IPS-NIHi11 (cell line): ENCODE measurements at regions not wholly inside any gene's neighbourhood (a gene's known extent, or its start where the extent isn't known, plus 50 kb on each side); places are given as distances from the start of the nearest gene placed in this dataset.
"Not testable (repeated sequence)": the region's sequence is repeated elsewhere in the genome, so short reads cannot be mapped to it uniquely, and the experiment has no call there.

Experiments
- DNase-seq: peaks from one replicate; pipeline ENCODE4 v3.0.0; 2012; ENCODE audit warnings: mixed read lengths, low spot score

DNA sequence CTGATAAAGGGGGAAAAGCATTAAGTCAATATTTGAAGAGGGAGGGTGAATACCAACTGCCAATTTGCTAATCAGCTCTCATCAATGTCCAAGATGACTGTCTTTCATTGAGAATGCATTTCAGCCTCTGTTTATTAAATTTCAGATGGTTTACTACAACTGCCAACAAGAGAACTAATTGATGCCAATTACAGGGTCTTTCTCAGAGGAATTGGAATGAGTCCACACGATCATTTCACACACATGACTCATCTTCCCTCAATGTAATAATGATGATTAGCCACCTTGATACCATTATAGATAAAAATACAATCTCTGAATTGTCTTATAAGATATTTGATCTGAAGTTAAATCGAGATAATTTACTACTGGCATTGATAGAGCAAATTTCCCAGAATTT lies 1274.4 kb downstream of the ROBO2 start:
- no peak for DNase-seq

DNA sequence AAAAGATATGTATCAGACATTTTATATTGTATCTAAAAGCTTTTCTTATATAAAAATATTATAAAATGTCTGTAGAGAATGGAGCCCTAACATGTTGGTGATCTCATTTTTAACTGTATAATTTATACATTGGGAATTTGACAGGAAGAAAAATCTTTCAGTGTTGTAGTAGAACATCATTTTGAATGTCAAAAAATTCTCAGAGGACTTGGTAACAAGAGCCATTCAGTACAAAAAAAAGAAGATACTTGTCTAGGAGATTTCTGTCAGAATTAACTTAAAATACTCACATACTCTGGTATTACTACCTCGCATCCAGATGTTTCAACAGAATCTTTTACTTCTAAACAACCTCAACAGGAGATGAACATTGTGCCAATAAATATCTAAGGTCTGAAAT lies 1277.9 kb downstream of the ROBO2 start:
- no peak for DNase-seq

DNA sequence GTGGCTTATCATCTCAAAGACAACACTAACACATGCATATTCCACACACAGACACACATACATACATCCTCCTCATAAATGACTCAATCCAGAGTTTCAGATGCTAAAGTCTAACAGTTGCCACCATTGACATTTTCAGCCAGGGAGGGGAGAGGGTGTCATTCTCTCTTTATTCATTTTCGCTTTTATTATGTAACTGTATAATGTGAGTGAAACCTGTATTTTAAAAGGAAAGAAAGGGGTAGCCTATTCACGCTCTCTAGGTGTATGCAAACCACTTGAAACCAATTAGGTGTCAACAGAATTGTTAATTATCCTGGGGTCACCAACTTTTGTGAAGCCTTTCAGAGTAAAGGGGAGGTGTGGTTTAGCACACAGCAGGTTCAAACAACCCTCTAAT lies 1282.9 kb downstream of the ROBO2 start:
- peak; percentile 33 for DNase-seq

DNA sequence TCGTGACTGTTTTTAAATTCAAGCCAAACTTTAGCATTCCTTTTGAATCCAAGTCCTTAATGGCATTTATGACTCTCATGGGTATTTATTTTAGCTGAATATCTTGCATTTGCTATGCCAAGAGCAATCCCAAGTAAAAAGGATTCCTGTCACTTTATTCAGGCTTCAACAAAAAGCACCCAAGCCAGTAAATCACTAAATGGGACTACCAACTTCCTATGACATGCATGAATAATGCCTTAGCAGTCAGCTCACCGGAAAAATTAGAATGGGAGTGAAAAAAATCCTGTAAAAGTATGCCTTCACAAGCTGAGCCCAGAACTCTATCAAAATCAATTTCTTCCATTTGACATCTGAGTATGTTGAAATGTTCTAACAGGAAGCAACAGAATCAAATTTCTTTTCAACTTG lies 1297.9 kb downstream of the ROBO2 start:
- no peak for DNase-seq

DNA sequence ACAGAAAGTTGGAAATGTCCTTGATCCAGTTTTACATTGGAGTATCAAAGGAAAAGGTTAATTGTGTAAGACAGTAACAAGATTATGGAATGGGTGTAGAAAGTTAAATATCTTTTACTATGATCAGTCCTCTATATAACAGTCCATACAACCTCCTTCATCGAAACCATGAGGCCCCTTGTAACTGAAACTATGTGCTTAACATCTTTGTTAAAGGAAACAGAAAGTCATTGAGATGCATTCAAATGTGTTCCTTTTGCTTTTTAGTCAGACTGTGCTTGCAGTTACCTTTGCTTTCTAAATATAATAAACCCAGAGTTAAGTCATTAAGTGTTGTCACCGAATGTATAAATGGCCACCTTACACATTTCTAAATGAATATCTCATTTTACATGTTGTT lies 1298.5 kb downstream of the ROBO2 start:
- DNase-seq = no peak

DNA sequence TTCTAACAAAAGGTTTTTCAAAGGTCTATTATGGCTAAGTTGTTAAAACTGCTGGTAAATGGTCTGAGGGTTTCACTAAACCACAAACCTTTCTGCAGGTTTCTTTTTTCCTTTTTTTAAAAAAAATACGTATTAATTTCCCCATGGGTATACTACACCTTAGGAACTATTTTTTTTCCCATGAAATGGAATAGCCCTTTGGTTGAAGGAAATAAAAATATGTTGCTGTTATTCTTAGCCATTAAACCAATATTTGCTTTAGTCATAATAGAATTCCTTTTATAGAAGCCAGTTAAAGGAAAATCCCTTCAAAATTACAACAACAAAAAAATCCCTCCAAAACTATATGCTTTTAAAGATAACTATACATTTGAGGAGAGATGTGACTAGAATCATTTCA lies 1303.3 kb downstream of the ROBO2 start:
- no peak for DNase-seq

DNA sequence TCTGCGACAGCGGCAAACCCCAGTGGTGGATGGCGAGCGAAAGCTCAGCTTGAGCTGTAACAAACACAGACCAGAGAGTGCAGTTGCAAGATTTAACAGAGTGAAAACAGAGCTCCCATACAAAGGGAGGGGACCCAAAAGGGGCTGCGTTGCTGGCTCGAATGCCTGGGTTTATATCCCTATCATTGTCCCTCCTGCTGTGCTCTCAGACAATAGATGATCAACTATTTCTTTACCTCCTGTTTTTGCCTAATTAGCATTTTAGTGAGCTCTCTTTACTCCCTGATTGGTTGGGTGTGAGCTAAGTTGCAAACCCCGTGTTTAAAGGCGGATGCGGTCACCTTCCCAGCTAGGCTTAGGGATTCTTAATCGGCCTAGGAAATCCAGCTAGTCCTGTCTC lies 1304.4 kb downstream of the ROBO2 start:
- DNase-seq = not testable (repeated sequence)

DNA sequence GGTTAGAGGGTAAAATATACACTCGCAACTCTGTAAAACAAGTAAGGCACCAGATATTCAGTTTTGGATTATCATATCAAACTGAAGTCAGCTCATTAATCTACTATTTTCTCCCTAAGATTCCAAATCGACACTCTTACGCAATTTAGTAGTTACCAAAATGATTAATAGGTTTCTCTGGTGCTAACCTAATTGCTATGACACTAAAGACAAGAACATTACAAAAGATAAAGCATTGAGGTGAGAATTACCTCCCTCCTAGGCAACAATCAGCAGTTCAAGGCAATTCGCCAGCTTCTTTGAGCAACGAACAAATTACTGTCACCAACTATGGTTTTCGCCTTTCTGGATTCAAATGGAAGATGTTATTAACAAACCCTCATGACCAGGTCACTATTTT lies 1305.0 kb downstream of the ROBO2 start:
- no peak for DNase-seq

DNA sequence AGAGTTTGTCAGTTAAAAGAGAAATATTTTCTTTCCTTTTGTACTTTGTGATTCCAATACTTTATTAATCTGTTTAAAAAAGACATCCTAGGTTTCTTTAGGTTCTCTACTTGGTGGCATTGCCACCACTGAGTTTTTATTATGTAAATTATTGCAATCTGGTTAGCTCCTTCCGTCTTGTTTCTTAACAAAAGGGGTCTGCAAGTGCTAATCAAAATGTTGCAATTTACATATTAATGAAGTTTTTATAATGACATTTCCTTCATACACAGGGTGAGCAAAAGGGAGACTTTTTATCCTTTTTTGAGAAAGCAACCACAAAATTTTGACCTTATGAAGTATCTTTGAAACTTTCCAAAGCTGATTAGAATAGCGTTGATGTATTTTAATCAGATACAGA lies 1307.3 kb downstream of the ROBO2 start:
- no peak for DNase-seq

DNA sequence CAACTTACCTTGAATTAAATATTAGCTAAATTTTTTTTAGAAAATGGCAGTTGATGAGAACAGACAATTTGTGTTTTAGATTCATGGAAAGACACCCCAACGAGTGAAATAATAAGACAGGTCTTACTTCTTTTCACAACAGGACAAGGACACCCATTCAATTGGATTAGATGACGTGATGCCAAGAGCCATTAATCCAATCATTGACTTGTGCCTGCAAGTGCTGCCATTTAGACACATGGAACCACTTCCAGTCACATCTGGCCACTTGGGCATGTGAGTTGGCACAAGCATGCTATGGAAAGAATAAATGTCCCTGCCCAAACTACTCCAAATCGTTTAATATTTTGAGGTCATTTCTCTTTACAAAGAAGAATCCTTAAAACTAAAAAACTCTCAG lies 1308.8 kb downstream of the ROBO2 start:
- no peak for DNase-seq

DNA sequence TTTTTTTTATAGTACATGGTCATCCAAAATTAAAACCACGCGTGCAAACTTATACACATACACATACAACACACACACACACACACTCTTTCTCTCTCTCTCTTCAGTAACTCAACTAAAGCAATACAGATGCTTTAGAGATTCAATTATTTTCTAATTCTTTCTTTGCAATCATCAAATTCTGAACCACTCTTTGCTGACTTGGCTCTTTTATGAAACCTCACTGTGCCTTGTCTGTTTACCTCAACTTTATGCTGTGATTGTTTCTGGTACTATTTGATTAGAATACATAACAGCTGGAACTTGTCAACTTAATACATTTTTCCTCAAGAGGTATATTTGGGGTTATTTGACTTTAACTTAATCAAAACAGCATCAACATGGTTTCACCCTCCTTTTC lies 1309.7 kb downstream of the ROBO2 start:
- no peak for DNase-seq

DNA sequence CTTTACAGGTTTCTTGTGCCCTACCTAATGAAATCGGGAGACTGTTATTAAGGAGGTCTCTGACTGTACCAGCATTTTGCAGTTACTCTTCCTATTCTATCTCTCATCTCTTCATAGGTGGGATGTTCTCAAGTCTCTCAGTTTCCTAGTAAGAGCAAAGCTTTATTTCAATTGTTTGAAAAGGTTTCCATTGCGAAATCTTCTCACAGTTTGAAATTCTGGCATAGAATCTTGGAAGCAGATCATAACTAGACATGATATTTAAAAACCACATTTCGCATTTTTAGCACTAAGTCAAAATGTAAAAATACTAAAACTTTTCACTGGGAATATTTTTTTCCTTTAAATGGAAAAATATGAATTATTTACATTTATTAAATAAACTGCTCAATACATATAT lies 1311.4 kb downstream of the ROBO2 start:
- no peak for DNase-seq

DNA sequence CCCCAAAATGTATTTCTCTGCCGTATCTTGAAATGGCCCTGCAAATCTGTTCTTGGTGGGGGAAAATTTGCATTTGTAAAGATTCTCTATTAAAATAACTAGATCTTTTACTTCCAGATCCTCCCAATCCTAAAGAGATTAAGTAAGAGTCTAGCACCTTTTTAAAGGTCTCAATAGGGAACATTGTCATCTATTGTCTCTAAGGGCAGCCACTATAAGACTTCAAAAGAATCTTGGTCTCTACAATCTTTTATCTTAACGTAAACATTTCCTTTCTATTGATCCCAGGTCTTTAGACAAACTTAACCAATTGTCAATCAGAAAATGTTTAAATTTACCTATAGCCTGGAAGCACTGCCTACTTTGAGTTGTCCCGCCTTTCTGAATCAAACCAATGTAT lies 1313.3 kb downstream of the ROBO2 start:
- no peak for DNase-seq

DNA sequence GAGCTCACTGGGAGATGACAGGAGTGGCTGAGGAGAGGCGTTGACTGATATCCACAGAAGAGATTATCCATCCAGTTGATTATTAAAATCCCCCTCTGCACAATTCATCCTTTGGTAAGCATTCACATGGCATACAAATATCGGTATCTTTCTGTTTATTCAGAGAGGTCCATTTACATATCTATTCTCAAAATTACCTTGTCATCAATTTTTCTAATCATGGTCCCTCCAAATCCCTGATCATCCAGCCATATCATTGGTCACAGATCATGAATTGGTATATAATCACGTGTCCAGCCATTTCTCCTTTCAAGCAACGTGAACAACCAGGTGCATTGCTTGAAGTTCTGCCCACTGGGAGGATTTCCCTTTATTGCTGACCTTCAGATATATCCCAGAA lies 1321.0 kb downstream of the ROBO2 start:
- no peak for DNase-seq

DNA sequence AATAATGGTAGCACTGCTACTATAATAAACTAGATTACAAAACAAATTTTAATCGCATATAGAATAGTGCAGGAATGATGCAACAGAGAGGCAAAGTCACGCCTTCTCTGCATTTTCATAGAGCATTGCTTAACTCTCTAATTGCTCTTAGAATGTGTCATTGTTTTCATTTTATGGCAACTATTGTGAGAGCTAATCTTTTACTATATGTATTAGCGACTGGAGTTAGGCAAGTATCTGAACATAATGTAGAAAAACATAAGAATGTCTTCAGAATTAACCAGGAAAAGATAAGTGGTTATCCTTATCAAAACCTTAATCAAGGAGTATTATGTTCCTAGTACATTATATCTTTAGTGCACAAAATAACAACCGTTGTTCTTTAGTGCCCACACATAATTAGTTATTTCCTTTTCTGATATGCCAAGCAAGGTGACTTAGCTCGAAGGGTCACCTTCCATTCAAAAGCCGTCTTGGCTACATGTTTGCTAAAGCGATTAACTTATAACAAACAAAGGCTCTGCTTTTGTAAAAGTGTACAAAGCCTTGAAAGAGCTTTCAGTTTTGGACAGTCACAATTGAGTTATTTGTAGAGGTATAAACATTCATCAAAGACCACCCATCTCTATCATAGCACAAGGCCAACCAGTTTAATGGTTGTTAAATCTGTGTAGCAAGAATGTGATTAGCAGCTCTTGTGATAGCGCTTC lies 1328.9 kb downstream of the ROBO2 start:
- no peak for DNase-seq

DNA sequence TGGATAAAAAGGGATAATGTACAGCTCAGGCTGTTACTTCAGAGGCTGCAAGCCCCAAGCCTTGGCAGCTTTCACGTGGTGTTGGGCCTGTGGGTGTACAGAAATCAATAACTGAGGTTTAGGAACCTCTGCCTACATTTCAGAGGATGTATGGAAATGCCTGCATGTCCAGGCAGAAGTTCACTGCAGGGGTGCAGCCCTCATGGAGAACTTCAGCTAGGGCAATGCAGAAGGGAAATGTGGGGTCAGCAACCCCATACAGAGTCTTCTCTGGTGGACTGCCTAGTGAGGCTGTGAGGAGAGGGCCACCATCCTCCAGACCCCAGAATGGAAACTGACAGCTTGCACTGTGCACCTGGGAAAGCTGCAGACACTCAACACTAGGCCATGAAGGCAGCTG lies 1350.3 kb downstream of the ROBO2 start:
- DNase-seq = no peak

DNA sequence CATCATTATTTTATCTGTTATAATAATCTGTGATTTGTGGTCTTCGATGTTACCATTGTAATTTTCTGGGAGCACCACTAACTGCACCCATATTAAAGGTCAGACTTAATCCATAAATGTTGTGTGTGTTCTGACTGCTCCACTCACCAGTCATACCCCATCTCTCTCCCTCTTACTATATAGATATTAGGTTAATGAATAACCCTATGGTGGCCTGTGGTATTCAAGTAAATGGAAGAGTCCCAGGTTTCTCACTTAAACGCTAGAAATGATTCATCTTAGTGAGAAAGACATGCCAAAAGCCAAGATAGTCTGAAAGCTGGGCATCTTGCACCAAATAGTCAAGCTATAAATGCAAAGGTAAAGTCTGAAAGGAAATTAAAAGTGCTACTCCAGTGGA lies 1358.5 kb downstream of the ROBO2 start:
- no peak for DNase-seq

DNA sequence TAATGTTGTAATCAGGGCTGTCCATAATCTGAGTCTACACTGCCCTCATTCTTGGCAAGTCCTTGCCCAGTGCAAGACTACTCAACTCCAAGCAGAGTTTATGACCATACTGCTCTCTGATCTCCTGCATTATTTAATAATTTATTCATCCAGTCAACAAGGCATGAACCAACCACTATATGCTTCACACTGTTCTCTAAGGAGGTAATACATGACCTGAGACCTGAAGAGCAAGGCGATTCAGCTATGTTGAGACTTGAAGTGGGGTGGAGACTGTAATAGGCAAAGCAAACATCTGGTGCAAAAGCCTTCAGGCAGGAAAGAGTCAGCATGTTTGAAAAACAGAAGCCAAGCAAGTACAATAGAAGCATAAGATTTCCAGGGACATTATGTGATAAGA lies 1362.8 kb downstream of the ROBO2 start:
- DNase-seq = no peak

DNA sequence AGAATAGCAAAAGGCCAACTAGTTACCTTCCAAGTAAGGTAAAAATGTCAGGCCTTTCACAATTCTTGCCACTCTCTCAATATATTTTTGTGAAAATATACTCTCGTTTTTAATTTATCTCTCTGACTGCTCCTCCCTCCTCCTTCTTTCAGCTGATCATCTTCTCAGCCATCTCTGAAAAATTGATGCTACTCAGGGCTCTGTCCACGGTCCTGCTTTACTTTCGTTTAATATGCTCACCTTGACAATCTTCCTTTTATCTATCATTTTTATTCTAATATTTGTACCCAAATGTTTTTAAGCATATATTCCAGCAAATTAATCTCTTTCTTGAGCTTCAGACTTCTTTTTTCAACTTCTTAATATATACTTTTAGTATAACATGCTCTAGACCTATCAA lies 1362.1 kb downstream of the ROBO1 start:
- DNase-seq = no peak

DNA sequence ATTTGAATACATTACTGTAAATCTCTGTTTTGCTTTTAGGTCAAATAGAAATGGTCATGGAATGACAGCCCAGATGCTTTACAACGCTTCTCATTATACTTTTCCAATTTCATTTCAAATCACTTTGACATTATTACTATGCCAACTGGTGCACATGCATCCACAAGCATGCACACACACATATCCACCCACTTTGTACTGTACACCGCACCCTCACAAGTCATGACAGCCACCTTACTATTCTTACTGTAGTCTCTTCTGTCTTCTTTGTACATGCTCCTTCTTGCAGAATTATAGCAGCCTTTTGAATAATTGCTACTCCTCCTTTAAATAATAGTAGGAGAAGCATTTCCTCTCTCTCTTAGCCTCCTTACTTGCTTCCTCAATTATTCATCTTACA lies 1361.4 kb downstream of the ROBO1 start:
- no peak for DNase-seq

DNA sequence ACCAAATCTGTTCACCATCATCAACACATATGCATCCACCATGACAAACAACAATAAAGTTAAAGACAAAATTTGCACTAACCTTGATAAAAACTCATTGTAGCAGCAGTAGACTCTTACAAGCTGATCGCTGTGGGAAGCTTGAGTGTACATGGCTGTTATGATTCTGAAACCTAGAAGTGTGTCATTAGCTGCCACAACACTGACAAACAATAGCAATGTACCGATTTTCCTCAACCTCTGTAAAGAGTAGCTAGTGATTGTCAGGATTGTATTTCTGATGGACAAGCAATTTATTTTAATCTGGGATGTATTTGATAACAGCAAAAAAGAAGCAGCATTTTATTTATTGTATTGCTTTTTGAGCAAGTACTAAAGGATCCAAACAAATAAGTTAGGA lies 1357.7 kb downstream of the ROBO1 start:
- DNase-seq = no peak

DNA sequence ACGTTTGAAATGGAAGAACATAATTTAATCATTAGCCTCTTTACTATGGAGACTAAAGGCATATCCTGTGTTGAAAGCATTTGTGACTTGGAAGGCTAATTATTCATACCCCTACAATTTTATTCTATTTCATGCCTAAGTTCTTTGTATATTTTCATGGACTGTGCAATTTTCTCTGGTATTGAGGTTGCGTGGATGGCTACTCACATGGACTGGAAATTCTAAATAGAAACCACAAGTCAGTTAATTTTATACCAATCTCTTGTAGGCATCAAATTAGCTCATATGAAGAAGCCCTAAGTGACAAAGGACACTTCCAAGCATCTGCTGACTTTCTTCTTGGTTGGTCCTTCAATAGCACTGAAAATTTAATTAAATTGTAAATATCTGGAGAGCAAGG lies 1353.5 kb downstream of the ROBO1 start:
- no peak for DNase-seq

DNA sequence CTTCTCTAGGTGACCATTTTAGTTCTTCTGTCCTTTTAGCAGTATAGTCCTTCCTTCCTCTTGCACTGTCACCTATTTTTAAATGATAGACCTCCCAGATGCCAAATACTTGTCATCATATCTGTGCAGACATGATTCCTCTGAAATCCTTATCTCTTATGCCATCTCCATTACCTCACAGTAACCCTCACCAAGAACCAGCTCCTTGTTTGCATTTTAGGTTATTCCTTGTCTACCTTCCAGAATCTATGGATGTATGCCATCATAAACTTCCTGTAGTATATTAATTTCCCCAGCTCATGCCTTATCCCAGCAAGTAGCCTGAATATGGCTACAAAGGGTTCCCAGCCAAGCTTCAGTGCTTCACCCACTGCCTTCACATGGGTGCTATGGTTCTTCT lies 1347.2 kb downstream of the ROBO1 start:
- DNase-seq = no peak

DNA sequence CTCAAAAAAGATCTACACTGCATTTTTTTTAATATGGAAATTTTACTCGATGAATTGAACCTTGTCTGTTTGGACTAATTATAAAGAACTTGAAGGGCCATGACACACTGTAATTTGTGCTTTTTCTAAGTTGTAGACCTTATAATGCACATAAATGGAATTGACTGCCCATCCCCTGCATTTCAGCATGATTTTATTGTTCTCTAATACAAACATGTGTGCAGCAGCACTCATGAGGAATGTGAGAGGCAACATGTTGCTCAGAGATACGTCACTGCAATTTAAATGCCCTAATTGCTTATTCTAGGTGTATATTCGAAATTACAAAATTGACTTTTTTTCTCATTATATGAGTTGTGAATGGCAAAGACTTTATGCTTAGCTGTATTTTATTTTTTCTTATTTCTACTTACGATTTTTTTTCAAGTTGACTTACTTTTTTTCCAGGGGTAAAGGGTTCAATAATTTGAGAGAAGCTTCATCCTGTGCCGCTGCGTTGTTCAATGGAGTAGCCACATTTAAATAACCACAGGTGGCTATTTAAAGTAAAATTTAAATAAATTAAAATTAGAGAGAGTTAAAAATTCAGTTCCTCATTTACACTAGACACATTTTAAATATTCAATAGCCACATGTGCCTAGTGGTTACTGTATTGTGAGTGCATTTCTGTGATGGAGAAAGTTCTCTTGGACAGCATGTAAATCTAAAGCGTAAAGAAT lies 1346.4 kb downstream of the ROBO1 start:
- DNase-seq = no peak
